Mucosa of descending colon (tissue), 3 donors: ENCODE measurements at regions not wholly inside any gene's neighbourhood (a gene's known extent, or its start where the extent isn't known, plus 50 kb on each side); places are given as distances from the start of the nearest gene placed in this dataset.
A peak's percentile ranks its signal among the peaks of the same experiment; 100 is the strongest.

Experiments used
- ATAC-seq: fragments of 200-7000 bp; cut with Tn5 transposase; one replicate; pipeline ENCODE4 v1.9.1; 2020; ENCODE audit warnings: mild to moderate bottlenecking, moderate library complexity
- DNase-seq, 3 donors: peaks; one replicate each; pipeline ENCODE4 v3.0.0-alpha.2; 2020
- H3K36me3 ChIP-seq: fragments of 200-600 bp; one replicate; pipeline ENCODE4 v1.8.0; 2021; ENCODE audit warnings: low read depth, mild to moderate bottlenecking
- H3K4me1 ChIP-seq: fragments of 200-600 bp; one replicate; pipeline ENCODE4 v1.8.0; 2021; ENCODE audit warnings: low read depth, mild to moderate bottlenecking
- H3K4me3 ChIP-seq: fragments of 200-600 bp; one replicate; pipeline ENCODE4 v1.8.0; 2021; ENCODE audit warnings: mild to moderate bottlenecking
- H3K9me3 ChIP-seq: fragments of 200-600 bp; one replicate; pipeline ENCODE4 v1.8.0; 2021; ENCODE audit warnings: mild to moderate bottlenecking
- CTCF ChIP-seq: fragments of 200-600 bp; IDR thresholded peaks from one replicate; pipeline ENCODE4 v1.8.0; 2022; ENCODE audit warnings: antibody characterized with exemption, mild to moderate bottlenecking
- intact Hi-C, 2 donors: fragments of 100-400 bp; cut with DNase I in 1 of 2; cut with micrococcal nuclease in 1 of 2; formaldehyde crosslinking; loops; one replicate each; pipeline versions ENCODE4 v1.11.0 to v1.11.1; 2022; cut with DNase I, micrococcal nuclease
- donor health status: DM: no; HTN: no; CAD: no; lungs with moderate emphysema.
- donor health status: DM: no; HTN: no; CAD: no.
- donor health status: DM: no; HTN: yes; CAD: no.

- no peak for TF ChIP-seq CTCF
- H3K4me3 ChIP-seq, result no peak overlapping the region
Measured at GRCh38 chr7:33685503-33685902, 219.8 kb upstream of the BMPER start.

DNA sequence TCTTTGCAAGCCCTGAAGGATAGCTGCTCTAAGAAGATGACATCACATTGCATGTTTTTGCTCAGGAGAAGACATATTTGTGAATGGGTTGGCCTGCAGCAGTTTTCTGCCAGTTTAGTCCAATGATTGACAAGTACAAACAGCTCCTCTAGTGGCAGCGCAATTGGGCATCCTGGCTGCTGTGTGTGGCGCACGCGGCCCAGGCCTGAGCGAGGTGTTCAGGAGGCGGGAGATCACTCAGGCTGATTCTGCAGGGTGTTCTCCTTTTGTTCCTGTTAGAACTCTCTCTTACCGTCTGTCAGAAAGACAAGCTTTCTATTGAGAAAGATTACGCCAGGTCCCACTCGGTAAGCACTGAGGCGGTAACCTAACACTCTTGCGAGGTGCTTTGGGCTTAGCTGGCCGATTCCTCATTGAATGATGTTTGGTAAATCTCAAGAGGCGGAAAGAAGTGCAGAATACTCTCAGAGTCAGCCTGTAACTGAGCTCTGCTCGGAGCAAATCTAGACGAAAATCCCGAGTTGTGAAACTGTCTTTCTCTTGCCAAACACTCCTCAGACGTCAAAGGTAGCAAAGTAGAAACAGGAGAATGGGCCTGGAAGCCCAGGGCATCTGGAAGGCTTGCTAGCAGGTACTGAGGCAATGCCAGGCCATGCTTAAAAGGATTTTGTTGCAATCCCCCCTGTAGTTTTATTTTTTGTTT is 219.2 kb upstream of the BMPER start:
- no peaks in the 10 kb centered on the region for H3K4me1 ChIP-seq
- H3K9me3 ChIP-seq, result no peaks in the 10 kb centered on the region
- no peak for TF ChIP-seq CTCF
- no peak overlapping the region for H3K4me3 ChIP-seq
- intact Hi-C loops, result no loop called here
- ATAC-seq (no peak), DNase-seq (no peak)
- H3K36me3 ChIP-seq, result no peaks in the 10 kb centered on the region

More at GRCh38 chr7:33685503-33685902, 219.8 kb upstream of the BMPER start:
- no peak for ATAC-seq
- DNase-seq, result no peak
- no peaks in the 10 kb centered on the region for H3K9me3 ChIP-seq
- H3K4me1 ChIP-seq, result no peaks in the 10 kb centered on the region
- intact Hi-C loops, result no loop called here
- no peaks in the 10 kb centered on the region for H3K36me3 ChIP-seq

DNA sequence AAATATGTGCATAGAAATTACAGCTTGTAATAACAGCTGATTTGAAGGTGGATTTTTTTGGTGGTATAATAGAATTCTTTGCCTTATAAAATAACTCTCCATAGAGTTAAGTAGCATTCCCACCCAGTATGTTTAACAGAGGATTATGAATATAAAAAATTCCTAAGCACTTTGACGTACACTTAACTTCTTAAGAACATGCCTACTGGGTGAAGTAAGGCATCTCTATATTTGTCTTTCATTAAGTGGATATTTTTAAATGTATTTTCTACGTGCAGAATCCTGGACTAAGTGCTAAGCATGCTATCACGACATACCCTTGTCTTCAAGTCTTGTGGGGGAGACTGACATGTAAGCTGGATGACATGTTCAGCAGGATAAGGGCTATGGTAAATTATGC is 217.7 kb upstream of the BMPER start:
- Histone ChIP-seq H3K4me3 (no peak overlapping the region), H3K9me3 (no peaks in the 10 kb centered on the region), H3K4me1 (no peaks in the 10 kb centered on the region), H3K36me3 (no peaks in the 10 kb centered on the region)
- no peak for ATAC-seq
- intact Hi-C loops, result no loop called here
- no peak for TF ChIP-seq CTCF
- DNase-seq, result no peak

DNA sequence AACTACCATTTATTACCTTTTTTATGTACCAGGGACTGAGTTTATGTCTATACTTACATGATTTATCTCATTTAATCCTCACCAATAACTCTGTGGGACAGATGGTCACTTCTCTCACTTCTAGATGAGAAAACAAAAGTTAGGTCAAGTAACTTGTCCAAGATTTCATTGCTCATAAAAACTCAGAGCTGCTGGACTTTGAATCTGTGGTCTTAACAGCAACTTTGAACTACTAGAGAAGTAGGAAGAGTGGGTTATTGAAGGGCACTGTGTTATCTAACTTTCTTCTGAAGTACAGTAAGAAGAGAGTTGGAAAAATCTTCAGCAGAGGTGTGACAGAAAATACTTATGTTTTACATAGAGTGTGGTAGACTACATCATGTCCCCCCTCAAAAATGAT is 214.2 kb upstream of the BMPER start:
- DNase-seq (no peak), ATAC-seq (peak; percentile 25)
- TF ChIP-seq CTCF, result no peak
- Histone ChIP-seq H3K4me3 (no peak overlapping the region), H3K36me3 (no peaks in the 10 kb centered on the region), H3K4me1 (no peaks in the 10 kb centered on the region), H3K9me3 (no peaks in the 10 kb centered on the region)
- intact Hi-C loops, result no loop called here

- TF ChIP-seq CTCF, result no peak
- H3K9me3 ChIP-seq, result no peaks in the 10 kb centered on the region
- ATAC-seq, result no peak
- H3K4me1 ChIP-seq, result peaks cover 7% of the 10 kb centered on the region
- intact Hi-C loops, result no loop called here
- H3K36me3 ChIP-seq, result no peaks in the 10 kb centered on the region
- no peak for DNase-seq
- H3K4me3 ChIP-seq, result no peak overlapping the region
Measured at GRCh38 chr7:33692956-33693355, 212.4 kb upstream of the BMPER start.

GRCh38 chr7:33694006-33694405 is 211.3 kb upstream of the BMPER start:
- no peak overlapping the region for H3K4me3 ChIP-seq
- no peaks in the 10 kb centered on the region for H3K9me3 ChIP-seq
- ATAC-seq (no peak), DNase-seq (no peak)
- peaks cover 9% of the 10 kb centered on the region for H3K4me1 ChIP-seq
- TF ChIP-seq CTCF, result no peak
- intact Hi-C loops, result no loop called here
- no peaks in the 10 kb centered on the region for H3K36me3 ChIP-seq
